ENCODE measurements at regions not wholly inside any gene's neighbourhood (a gene's known extent, or its start where the extent isn't known, plus 50 kb on each side); places are given as distances from the start of the nearest gene placed in this dataset.

- intact Hi-C loops (cut with micrococcal nuclease), result no loop called here
- Mint-ChIP-seq H3K36me3 (peaks cover 9% of the 10 kb centered on the region), H3K4me1 (ENCODE audit: low read depth) (no peaks in the 10 kb centered on the region), H3K27ac (no peak overlapping the region), H3K27me3 (no peaks in the 10 kb centered on the region), H3K4me3 (no peak overlapping the region), H3K9me3 (peaks cover 50% of the 10 kb centered on the region)
- DNase-seq, result no peak
- POLR2A ChIA-PET, result no interaction called here
- CTCF ChIA-PET, result no interaction called here
Observed at GRCh38 chr19:56993851-56994250, 125.9 kb upstream of the USP29 start.

GRCh38 chr19:56994251-56995017 is 125.4 kb upstream of the USP29 start:
- no peaks in the 10 kb centered on the region for H3K4me1 Mint-ChIP-seq (ENCODE audit: low read depth)
- no peak overlapping the region for H3K4me3 Mint-ChIP-seq
- H3K27ac Mint-ChIP-seq, result no peak overlapping the region
- ChIA-PET CTCF (no interaction called here), POLR2A (no interaction called here)
- H3K27me3 Mint-ChIP-seq, result no peaks in the 10 kb centered on the region
- DNase-seq, result no peak
- intact Hi-C loops (cut with micrococcal nuclease), result no loop called here
- peaks cover 47% of the 10 kb centered on the region for H3K9me3 Mint-ChIP-seq
- peaks cover 9% of the 10 kb centered on the region for H3K36me3 Mint-ChIP-seq

- DNase-seq, result no peak
- ChIA-PET POLR2A (no interaction called here), CTCF (no interaction called here)
- Mint-ChIP-seq H3K4me1 (ENCODE audit: low read depth) (no peaks in the 10 kb centered on the region), H3K27ac (no peak overlapping the region), H3K36me3 (peaks cover 7% of the 10 kb centered on the region), H3K9me3 (peaks cover 38% of the 10 kb centered on the region), H3K27me3 (no peaks in the 10 kb centered on the region), H3K4me3 (no peak overlapping the region)
- intact Hi-C loops (cut with micrococcal nuclease), result no loop called here
Observed at GRCh38 chr19:56995303-56995702, 124.5 kb upstream of the USP29 start.

GRCh38 chr19:57002195-57002601 is 117.6 kb upstream of the USP29 start:
- no peak for DNase-seq
- Mint-ChIP-seq H3K4me3 (no peak overlapping the region), H3K27ac (no peak overlapping the region), H3K27me3 (no peaks in the 10 kb centered on the region), H3K9me3 (peaks cover 35% of the 10 kb centered on the region), H3K36me3 (peaks cover 3% of the 10 kb centered on the region), H3K4me1 (ENCODE audit: low read depth) (no peaks in the 10 kb centered on the region)
- POLR2A ChIA-PET, result no interaction called here
- CTCF ChIA-PET, result no interaction called here
- intact Hi-C loops (cut with micrococcal nuclease), result no loop called here

GRCh38 chr19:57002710-57003109 is 117.1 kb upstream of the USP29 start:
- CTCF ChIA-PET, result no interaction called here
- H3K27me3 Mint-ChIP-seq, result no peaks in the 10 kb centered on the region
- DNase-seq, result no peak
- POLR2A ChIA-PET, result no interaction called here
- H3K27ac Mint-ChIP-seq, result no peak overlapping the region
- intact Hi-C loops (cut with micrococcal nuclease), result no loop called here
- H3K9me3 Mint-ChIP-seq, result peaks cover 40% of the 10 kb centered on the region
- no peaks in the 10 kb centered on the region for H3K4me1 Mint-ChIP-seq (ENCODE audit: low read depth)
- no peak overlapping the region for H3K4me3 Mint-ChIP-seq
- peaks cover 3% of the 10 kb centered on the region for H3K36me3 Mint-ChIP-seq

GRCh38 chr19:57004418-57004817 is 115.4 kb upstream of the USP29 start:
- H3K36me3 Mint-ChIP-seq, result peaks cover 3% of the 10 kb centered on the region
- no peaks in the 10 kb centered on the region for H3K4me1 Mint-ChIP-seq (ENCODE audit: low read depth)
- H3K9me3 Mint-ChIP-seq, result peaks cover 48% of the 10 kb centered on the region
- intact Hi-C loops (cut with micrococcal nuclease), result no loop called here
- no peak for DNase-seq
- CTCF ChIA-PET, result no interaction called here
- POLR2A ChIA-PET, result no interaction called here
- no peak overlapping the region for H3K4me3 Mint-ChIP-seq
- no peaks in the 10 kb centered on the region for H3K27me3 Mint-ChIP-seq
- no peak overlapping the region for H3K27ac Mint-ChIP-seq

- Mint-ChIP-seq H3K27me3 (no peaks in the 10 kb centered on the region), H3K27ac (no peak overlapping the region), H3K36me3 (no peaks in the 10 kb centered on the region), H3K4me3 (no peak overlapping the region), H3K4me1 (ENCODE audit: low read depth) (no peaks in the 10 kb centered on the region), H3K9me3 (peaks cover 54% of the 10 kb centered on the region)
- ChIA-PET POLR2A (no interaction called here), CTCF (no interaction called here)
- no peak for DNase-seq
- intact Hi-C loops (cut with micrococcal nuclease), result no loop called here
Observed at GRCh38 chr19:57008432-57008831, 111.4 kb upstream of the USP29 start.

- no peak overlapping the region for H3K4me3 Mint-ChIP-seq
- DNase-seq, result no peak
- peaks cover 7% of the 10 kb centered on the region for H3K36me3 Mint-ChIP-seq
- ChIA-PET CTCF (no interaction called here), POLR2A (no interaction called here)
- peaks cover 66% of the 10 kb centered on the region for H3K9me3 Mint-ChIP-seq
- H3K27ac Mint-ChIP-seq, result no peak overlapping the region
- no peaks in the 10 kb centered on the region for H3K4me1 Mint-ChIP-seq (ENCODE audit: low read depth)
- intact Hi-C loops (cut with micrococcal nuclease), result no loop called here
- no peaks in the 10 kb centered on the region for H3K27me3 Mint-ChIP-seq
Observed at GRCh38 chr19:57010541-57010940, 109.2 kb upstream of the USP29 start.

- POLR2A ChIA-PET, result no interaction called here
- Mint-ChIP-seq H3K27me3 (peaks cover 3% of the 10 kb centered on the region), H3K4me3 (no peak overlapping the region), H3K4me1 (ENCODE audit: low read depth) (no peaks in the 10 kb centered on the region), H3K36me3 (peaks cover 7% of the 10 kb centered on the region), H3K27ac (no peak overlapping the region), H3K9me3 (peaks cover 50% of the 10 kb centered on the region)
- DNase-seq, result no peak
- CTCF ChIA-PET, result no interaction called here
- intact Hi-C loops (cut with micrococcal nuclease), result no loop called here
Observed at GRCh38 chr19:57016076-57016475, 103.7 kb upstream of the USP29 start.

GRCh38 chr19:57016491-57016890 is 103.3 kb upstream of the USP29 start:
- Mint-ChIP-seq H3K9me3 (peaks cover 50% of the 10 kb centered on the region), H3K4me1 (ENCODE audit: low read depth) (no peaks in the 10 kb centered on the region), H3K27ac (no peak overlapping the region), H3K36me3 (peaks cover 7% of the 10 kb centered on the region), H3K4me3 (no peak overlapping the region), H3K27me3 (peaks cover 3% of the 10 kb centered on the region)
- ChIA-PET POLR2A (no interaction called here), CTCF (no interaction called here)
- intact Hi-C loops (cut with micrococcal nuclease), result no loop called here
- no peak for DNase-seq

GRCh38 chr19:57025491-57025890 is 94.3 kb upstream of the USP29 start:
- peaks cover 46% of the 10 kb centered on the region for H3K9me3 Mint-ChIP-seq
- no peak overlapping the region for H3K27ac Mint-ChIP-seq
- ChIA-PET CTCF (no interaction called here), POLR2A (no interaction called here)
- no peaks in the 10 kb centered on the region for H3K27me3 Mint-ChIP-seq
- no peaks in the 10 kb centered on the region for H3K4me1 Mint-ChIP-seq (ENCODE audit: low read depth)
- no peak overlapping the region for H3K4me3 Mint-ChIP-seq
- H3K36me3 Mint-ChIP-seq, result peaks cover 3% of the 10 kb centered on the region
- no peak for DNase-seq
- intact Hi-C loops (cut with micrococcal nuclease), result no loop called here

- Mint-ChIP-seq H3K27ac (no peak overlapping the region), H3K27me3 (no peaks in the 10 kb centered on the region), H3K9me3 (peaks cover 43% of the 10 kb centered on the region), H3K4me3 (no peak overlapping the region), H3K4me1 (ENCODE audit: low read depth) (no peaks in the 10 kb centered on the region), H3K36me3 (peaks cover 3% of the 10 kb centered on the region)
- CTCF ChIA-PET, result no interaction called here
- intact Hi-C loops (cut with micrococcal nuclease), result no loop called here
- POLR2A ChIA-PET, result no interaction called here
- no peak for DNase-seq
Observed at GRCh38 chr19:57026476-57026875, 93.3 kb upstream of the USP29 start.

- ChIA-PET POLR2A (no interaction called here), CTCF (no interaction called here)
- Mint-ChIP-seq H3K4me3 (no peak overlapping the region), H3K27ac (no peak overlapping the region), H3K27me3 (no peaks in the 10 kb centered on the region), H3K9me3 (peaks cover 38% of the 10 kb centered on the region), H3K36me3 (peaks cover 3% of the 10 kb centered on the region), H3K4me1 (ENCODE audit: low read depth) (no peaks in the 10 kb centered on the region)
- intact Hi-C loops (cut with micrococcal nuclease), result no loop called here
- no peak for DNase-seq
Observed at GRCh38 chr19:57027360-57027759, 92.4 kb upstream of the USP29 start.

Measured in activated CD4-positive, alpha-beta memory T cell treated with anti-CD3 and anti-CD28 coated beads for 36 hours (primary cell).